Right ventricle myocardium superior (tissue), 1 donor: ENCODE measurements at regions not wholly inside any gene's neighbourhood (a gene's known extent, or its start where the extent isn't known, plus 50 kb on each side); places are given as distances from the start of the nearest gene placed in this dataset.
"Not testable (repeated sequence)": the region's sequence is repeated elsewhere in the genome, so short reads cannot be mapped to it uniquely, and the experiment has no call there.

Experiments used
- ATAC-seq: fragments of 200-7000 bp; cut with Tn5 transposase; one replicate; pipeline ENCODE4 v1.9.1; 2020; ENCODE audit warnings: mild to moderate bottlenecking; ENCODE audit not compliant: poor library complexity
- DNase-seq: peaks from one replicate; pipeline ENCODE4 v3.0.0-alpha.2; 2020
- intact Hi-C: fragments of 100-400 bp; cut with DNase I; formaldehyde crosslinking; loops from one replicate; pipeline ENCODE4 v1.11.2; 2022
- donor health status: DM: no; HTN: yes; CAD: no; lungs with severe emphysema.

DNA sequence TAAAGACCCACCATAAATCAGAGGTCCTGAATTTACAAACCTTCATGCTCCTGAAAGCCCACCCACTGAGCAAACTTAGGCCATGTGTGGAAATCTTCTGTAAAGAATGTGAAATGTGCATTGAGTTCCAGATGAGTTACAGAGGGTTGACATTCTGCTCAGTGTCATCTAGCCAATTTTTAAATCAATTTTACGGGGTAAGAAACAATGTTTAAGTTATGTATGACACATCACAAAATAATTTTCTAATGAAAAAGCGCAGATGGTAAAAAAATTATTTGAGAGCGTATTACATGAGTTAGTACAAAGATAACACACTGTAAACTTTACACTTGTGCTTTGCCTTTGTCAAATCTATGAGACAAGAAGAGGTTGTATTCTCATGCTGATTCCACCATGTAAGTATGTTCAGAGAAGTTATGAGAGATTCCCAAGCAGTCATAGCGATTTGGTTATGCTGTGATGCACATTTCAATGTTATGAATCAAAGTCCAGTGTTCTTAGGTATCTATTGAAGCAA lies 446.3 kb downstream of the ADCYAP1 start:
- DNase-seq (no peak), ATAC-seq (no peak)
- intact Hi-C loops, result no loop called here

DNA sequence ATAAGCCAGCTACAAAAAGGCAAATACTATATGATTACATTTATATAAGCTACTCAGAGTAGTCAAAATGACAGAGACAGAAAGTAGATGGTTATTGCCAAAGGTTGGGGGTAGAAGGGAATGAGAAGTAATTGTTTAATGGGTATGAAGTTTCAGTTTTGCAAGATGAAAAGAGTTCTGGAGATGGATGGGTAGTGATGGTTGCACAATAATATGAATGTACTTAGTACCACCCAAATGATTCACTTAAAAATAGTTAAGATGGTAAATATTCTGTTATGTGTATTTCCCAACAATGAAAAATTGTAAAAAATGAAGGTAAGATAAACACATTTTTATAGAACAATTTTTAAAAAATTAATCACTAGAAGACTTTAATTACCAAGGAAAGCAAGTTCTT lies 448.4 kb downstream of the ADCYAP1 start:
- DNase-seq (no peak), ATAC-seq (no peak)
- intact Hi-C loops, result no loop called here

DNA sequence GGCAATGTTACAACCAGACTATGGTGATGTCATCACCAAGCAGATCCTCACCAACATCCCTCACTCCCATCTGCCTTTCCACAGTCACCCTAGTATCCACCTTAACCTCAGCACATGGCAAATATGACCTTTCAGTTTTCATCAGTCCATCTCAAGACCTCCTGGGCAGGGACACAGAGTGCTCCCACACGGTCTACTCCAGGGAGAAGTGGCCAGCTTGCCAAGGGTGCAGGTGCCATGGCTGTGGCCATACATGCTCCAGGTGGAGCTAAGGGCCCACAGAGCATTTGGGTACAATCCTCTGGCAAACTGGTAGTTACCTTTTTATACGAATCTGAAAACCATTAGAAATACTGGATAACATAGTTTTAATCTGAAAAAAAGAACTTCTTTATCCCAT lies 453.1 kb downstream of the ADCYAP1 start:
- intact Hi-C loops, result no loop called here
- DNase-seq (no peak), ATAC-seq (no peak)

DNA sequence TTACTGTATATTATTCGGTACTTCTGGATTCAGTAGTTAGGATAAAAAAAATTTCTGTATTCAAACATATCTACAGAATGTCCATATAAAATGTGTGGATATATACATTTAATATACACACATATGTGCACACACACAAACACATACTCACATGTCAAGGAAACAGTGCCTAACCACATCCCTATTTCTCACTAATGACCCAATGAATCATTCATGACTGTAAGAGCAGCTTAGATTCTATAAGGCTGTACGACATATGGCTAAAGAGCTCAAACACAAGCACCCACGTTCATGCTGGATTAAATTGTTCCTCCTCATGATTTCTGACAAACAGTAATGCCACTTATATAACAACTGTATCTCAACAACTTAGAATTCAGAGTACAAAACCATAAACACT lies 457.3 kb downstream of the ADCYAP1 start:
- ATAC-seq, result no peak
- intact Hi-C loops, result no loop called here
- no peak for DNase-seq

DNA sequence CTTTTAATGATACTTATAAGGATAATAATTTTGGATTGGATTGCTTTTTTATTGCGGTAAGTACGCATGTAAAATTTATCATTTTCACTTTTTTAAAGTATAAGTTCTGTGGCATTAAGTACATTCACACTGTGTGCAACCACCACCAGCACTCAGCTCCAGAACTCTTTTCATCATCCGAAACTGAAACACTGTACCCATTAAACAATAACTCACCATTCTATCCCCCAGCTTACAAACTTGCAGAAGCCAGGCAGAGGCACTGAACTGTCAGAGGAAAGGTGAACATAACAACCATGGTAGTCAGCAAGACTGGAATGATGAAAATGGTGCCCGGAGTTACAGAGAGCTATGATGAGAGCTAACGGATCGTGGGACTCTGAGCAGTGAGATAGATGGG lies 465.9 kb downstream of the ADCYAP1 start:
- no peak for DNase-seq
- intact Hi-C loops, result no loop called here
- ATAC-seq, result no peak

DNA sequence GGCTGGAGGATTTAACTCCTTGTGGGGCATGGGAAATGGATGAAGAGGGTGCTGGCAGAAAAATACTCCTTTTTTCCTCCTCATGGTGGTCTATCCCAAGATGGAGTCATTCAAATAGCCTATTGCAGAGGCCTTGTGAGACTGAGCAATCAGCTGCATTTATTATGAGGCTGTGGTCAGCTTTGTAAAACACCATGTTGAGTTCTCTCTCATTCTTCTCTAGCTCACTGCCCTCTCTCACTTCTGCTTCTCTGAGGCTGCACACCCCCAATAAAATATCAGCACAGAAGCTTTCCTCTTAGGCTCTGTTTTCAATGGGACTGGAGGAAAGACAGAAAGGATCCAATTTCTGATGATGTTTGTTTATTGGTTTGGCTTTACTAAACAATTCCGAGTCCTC lies 467.1 kb downstream of the ADCYAP1 start:
- ATAC-seq, result no peak
- intact Hi-C loops, result no loop called here
- no peak for DNase-seq

DNA sequence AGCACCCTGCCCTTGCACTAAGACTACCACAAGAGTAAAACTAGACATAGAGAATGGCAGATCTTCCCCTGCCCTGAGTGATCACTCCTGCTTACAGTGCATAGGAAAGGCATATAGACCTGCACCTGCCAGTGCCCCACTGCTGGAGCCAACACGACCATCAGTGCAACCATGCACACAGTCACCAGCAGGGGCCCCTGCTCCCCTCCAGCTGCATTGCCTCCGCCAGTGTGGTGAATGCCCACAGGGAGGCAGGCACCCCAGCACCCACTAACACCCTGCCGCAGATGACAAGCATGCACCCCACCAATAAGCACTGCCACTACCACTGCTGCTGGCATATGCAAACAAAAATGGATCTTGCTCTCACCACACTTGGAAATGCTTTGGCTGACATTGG lies 478.8 kb downstream of the ADCYAP1 start:
- ATAC-seq (no peak), DNase-seq (no peak)
- intact Hi-C loops, result no loop called here

DNA sequence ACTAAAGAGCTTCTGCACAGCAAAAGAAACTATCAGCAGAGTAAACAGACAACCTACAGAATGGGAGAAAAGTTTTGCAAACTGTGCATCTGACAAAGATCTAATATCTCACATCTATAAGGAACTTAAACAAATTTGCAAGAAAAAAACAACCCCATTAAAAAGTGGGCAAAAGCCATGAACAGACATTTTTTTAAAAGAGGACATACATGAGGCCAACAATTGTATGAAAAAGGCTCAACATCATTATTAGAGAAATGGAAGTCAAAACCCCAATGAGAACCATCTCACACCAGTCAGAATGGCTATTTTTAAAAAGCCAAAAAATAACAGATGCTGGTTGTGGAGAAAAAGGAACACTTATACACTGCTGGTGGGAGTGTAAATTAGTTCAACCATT lies 483.8 kb downstream of the ADCYAP1 start:
- ATAC-seq, intact Hi-C loops: not testable (repeated sequence)

DNA sequence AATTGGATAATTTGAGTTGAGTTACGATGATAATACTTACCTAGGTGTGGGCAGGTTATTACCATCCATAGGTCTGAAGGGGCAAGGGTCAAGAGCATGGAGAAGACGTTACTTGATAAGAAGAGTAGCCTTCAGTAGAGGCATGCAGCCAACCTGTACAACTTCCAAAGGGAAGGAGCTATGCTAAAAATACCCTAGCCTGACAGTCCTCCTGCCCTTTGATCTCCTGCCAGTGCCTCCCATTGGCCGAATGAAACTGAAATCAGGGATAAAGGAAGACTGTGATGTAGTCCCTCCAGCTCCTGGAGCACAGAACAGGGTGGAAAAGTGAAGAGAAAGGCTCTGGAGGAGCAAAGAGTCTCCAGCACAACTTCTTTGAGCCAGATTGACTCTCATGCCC lies 487.4 kb downstream of the ADCYAP1 start:
- no peak for ATAC-seq
- DNase-seq, result no peak
- intact Hi-C loops, result no loop called here

More for the DNA sequence above, 483.8 kb downstream of the ADCYAP1 start:
- not testable (repeated sequence) for DNase-seq

DNA sequence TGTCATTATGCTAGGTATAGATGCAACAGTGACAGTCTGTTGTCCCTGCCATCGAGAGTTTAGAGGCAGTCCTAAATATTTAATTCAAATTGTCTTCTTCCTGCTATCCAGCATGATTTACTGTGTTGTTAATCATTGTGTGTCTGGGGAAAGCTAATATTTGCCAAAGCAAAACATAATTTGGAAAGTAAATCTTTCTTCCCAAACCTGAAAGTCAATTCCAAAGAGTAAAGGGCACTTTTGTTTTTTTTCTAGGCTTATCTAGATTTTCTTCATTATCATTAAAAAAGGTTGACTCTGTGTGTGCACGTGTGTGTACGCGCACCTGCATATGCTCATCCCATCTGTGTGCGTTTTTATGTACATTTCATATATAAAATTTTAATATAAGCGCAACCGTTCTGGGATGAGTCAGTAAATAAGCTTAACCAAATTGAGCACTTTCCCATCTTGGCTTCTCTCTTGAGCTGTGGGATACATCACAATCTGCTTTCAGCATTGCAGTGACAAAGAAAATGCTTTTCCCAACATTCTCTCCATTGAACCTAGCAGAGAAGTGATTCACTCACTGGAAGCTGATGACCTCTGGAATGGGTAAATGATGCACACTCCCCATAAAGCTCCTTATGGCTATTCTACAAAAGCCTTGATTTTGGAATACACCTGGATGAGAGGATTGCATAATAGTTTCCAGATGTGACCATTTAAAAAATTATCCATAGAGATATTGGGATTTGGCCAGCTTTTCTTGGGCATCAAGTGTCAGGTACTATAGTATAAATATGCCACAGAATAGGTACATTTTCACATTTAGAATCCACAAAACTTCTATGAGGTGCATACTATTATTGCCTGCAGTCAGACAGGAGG lies 488.4 kb downstream of the ADCYAP1 start:
- DNase-seq (no peak), ATAC-seq (no peak)
- intact Hi-C loops, result no loop called here

DNA sequence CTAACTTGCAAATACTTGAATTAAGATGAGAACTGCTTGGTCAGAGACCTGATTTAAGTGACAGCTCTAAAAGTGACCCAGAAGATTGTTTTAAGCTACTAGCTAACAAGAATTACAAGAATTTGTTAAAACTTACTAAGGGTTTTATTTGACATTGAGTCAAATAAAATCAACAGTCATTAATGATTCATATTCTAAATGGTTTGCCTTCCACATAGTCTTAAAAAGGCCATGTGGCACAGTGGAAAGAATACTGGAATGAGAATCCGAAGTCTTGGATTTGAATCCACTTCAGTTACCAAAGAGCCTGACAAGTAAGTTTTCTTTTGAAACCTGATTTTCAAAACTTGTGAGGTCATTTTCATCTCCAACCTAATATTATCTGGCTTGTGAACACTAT lies 489.3 kb downstream of the ADCYAP1 start:
- no peak for ATAC-seq
- no peak for DNase-seq
- intact Hi-C loops, result no loop called here

DNA sequence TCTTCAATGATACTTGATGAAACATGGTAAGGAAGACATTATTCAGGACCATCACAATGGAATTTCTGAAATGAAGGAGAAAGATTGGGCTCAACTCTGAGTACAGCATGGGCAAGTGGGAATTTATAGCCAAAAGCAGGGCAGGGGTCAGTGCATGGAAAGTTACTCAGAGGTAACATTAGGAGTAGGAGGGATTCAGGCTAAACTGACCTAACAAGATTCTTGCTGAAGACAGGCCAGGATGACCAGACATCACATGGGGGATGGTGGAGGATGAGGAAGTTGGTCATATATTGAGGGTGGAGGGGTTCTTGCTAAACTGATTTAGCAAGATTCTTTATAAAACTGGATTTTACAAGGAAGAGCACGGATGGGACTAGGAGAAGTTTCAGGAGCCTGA lies 489.8 kb downstream of the ADCYAP1 start:
- DNase-seq, result no peak
- ATAC-seq, result no peak
- intact Hi-C loops, result no loop called here

DNA sequence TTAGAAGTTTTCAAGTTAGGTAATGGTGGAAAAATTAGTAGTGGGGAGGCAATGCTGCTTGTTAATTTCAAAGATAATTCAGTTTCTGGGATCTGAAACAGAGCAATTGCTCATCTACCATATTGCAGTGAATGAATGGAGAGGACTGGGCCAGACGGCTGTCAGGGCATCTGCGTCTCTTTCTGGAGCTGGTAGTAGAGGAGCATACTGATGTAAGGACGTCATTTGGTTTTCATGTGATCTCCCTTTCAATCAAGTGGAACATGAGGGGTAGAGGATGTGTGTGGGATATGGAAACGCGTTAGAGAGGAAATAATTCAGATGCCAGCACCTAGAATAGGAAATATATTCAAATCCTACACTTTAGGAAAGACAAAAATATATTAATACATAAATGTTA lies 490.3 kb downstream of the ADCYAP1 start:
- ATAC-seq, result no peak
- intact Hi-C loops, result no loop called here
- no peak for DNase-seq

DNA sequence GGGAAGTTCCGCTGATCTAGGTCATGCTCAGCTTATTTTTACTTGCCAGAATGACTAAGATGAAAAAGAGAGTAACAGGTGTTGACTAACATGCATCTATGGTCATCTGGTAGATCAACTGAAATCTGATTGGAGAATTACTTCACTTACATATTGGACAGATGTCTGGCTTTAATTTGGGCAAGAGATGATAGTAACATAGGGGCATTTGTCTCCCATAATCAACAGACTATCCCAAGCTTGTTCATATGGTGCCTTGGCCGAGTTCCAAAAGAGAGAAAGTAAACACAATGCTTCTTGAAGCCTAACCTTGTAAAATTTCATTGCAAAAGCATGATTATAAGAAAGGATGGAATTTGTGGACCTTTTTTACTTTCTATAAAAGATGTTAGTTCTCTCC lies 503.7 kb downstream of the ADCYAP1 start:
- DNase-seq (no peak), ATAC-seq (no peak)
- intact Hi-C loops, result no loop called here

DNA sequence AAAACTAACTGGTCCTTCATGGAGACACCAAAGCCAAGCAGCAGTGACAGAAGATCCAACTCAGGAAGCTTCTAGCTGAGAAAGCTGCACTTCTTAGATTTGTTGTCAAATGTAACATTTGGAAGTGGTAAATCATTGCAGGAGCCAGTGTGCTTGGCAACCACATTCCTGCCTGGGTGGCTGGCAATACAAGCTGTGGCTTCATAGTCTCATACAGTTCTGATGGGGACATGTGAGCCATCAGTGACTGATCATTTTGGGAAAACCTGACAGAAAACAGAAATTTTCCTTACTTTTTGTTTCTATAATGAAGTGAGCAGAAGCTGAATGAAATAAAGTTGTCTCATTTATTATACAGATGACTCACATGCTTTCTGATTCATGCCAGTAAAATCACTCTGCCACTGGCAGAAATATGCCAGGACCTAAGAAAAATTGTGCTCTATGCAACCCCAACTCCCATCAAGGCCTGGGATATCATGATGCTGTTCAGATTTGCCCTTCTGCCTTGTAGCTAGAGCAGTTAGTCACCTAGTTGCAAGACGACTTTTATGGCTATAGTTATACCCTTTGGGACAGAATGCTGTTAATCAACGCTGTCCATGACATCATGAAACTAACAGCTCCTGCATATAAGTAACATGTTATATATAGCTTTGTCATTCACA lies 508.1 kb downstream of the ADCYAP1 start:
- intact Hi-C loops, result no loop called here
- no peak for DNase-seq
- no peak for ATAC-seq

DNA sequence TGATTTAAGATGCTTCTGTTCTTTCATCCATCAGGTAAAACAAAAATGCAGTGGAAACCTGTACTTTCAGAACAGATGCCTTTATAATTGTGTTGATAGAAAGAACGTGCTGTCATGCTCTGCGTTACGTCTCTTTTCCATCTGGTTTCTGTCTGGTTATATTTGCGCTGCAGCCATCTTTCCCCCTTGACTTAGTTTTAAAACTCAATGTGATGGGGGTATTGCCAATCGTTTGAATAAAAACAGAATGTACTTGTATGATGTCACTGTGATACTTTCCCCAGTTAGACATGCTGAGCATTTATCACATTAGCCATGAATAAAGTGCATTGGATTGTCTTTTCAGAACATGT lies 508.6 kb downstream of the ADCYAP1 start:
- ATAC-seq, result no peak
- intact Hi-C loops, result no loop called here

DNA sequence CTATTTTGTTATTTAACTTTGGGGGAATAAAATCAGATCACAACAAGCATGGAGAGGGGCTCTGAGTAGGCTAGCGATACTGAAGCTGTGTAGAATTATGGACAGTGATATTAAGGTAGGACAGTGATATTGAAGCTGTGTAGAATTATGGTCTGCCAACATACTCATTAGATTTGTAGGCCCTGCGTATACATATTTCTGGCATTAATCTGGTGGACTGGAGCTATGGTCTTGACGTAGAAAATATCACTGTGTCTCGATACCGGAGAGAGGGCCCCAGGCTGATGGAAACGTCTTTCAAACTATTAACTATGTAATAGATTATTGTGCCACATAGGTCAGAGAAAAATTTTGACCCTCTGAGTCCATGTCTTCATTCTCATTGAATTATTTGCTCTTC lies 511.4 kb downstream of the ADCYAP1 start:
- intact Hi-C loops, result no loop called here
- no peak for DNase-seq
- ATAC-seq, result no peak

More for the DNA sequence above, 508.6 kb downstream of the ADCYAP1 start:
- no peak for DNase-seq

DNA sequence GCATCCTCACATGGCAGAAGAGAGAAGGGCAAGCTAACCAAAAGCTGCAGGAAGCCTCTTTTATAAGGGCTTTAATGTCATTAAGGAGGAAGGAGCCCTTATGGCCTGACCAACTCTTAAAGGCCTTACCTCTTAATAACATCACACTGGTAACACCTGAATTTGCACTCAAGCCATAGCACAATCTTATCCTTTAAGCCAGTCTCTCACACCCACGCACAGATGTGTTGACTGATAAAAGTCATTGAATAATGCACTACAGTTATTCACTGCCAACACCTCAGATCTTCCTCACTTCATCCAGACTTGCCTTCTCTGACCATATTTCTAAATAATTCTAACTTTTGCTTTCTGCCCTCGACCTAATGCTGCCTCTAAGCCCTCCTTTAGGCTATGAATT lies 516.8 kb downstream of the ADCYAP1 start:
- intact Hi-C loops, result no loop called here
- ATAC-seq, result no peak

DNA sequence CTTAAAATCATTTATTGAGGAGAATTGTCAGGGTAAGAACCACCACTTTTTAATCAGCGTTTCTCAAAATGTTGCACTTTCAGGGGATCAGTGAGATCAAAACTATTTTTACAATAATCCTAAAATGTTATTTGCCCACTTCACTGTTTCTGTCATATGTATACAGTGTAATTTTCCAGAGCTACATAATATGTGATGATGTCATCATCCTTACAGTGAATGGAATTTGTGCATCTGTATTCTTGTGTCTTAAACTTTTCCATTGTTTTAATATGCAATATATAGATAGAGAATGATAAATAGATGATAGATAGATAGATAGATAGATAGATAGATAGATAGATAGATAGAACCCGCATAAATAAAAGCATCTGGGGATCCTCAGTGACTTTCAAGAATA lies 518.0 kb downstream of the ADCYAP1 start:
- intact Hi-C loops, result no loop called here
- ATAC-seq, result no peak
- no peak for DNase-seq

More for the DNA sequence above, 516.8 kb downstream of the ADCYAP1 start:
- DNase-seq, result no peak

DNA sequence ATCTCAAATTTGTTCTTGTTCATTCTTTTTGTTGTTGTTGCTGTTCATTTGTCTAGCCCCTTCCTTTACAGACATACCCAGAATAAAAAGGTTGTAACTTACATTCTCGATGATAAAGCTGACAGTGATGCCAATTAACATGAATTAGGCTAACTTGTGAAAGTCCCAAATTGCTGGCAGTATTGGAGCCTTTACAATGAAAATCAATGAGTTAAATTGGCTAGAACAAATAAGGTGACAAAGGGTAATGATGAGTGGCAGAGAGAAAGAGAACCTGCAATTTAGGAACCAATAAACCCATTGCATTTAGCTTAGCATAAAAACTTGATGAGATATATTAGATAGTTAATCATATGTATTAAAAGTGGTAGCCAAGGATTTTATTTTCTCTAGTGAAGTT lies 521.0 kb downstream of the ADCYAP1 start:
- intact Hi-C loops, result no loop called here
- DNase-seq (no peak), ATAC-seq (no peak)
